Activated T-cell treated with anti-CD3 and anti-CD28 coated beads, Interleukin-2, amount 50 U/mL, for 24 hours (primary cell): ENCODE measurements at regions not wholly inside any gene's neighbourhood (a gene's known extent, or its start where the extent isn't known, plus 50 kb on each side); places are given as distances from the start of the nearest gene placed in this dataset.

Experiments used
- DNase-seq: peaks from one replicate; pipeline ENCODE4 v3.0.0-alpha.2; 2020
- H3K27ac Mint-ChIP-seq: 2 replicates; pipeline ENCODE4 v1.8.0; 2020; ENCODE audit warnings: mild to moderate bottlenecking, mixed read lengths
- H3K27me3 Mint-ChIP-seq: 2 replicates; pipeline ENCODE4 v1.8.0; 2020; ENCODE audit warnings: mixed read lengths
- H3K36me3 Mint-ChIP-seq: 2 replicates; pipeline ENCODE4 v1.8.0; 2020; ENCODE audit warnings: low read depth, mixed read lengths
- H3K4me1 Mint-ChIP-seq: 2 replicates; pipeline ENCODE4 v1.8.0; 2020; ENCODE audit warnings: low read depth, mixed read lengths
- H3K4me3 Mint-ChIP-seq: 2 replicates; pipeline ENCODE4 v1.8.0; 2020; ENCODE audit warnings: mild to moderate bottlenecking, moderate library complexity, mixed read lengths
- H3K9me3 Mint-ChIP-seq: 2 replicates; pipeline ENCODE4 v1.8.0; 2020; ENCODE audit warnings: mixed read lengths

DNA sequence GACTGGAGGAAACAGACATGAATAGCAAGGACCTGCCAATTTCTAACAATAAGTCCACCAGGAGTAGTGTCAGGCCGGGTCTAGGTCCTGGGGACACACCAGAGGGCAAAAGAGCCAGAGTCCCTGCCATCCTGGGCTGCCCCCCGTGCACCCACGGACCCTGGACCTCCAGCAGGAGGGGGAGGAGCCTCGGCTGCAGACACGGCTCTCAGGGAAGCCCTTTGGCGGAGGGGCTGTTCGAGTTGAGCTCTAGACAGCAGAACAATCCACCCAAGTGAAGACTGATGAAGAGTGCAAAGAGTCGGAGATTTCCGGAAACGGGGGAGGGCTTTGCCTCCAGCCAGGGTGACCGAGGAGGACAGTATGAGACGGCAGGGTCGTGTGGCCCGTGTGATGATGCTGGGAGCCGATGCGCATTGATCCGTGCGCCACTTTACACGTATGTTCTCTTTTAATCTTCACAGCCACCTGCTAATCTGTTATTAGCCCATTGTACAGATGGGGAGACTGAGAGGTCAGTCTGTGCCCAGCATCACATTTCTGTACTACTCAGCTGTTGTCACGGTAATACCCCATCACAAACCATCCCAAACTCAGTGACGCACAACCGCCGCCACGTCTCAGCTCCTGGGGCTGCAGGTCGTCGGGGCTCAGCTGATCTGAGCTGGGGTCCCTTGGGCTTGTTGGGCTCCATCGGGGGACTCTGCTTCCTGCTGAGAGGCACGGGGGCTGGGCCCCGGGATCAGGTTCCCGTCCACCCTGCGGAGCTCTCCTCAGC is 502.0 kb downstream of the PREX1 start:
- no peaks in the 10 kb centered on the region for H3K36me3 Mint-ChIP-seq
- H3K27ac Mint-ChIP-seq = no peak overlapping the region
- H3K4me3 Mint-ChIP-seq = no peak overlapping the region
- H3K4me1 Mint-ChIP-seq = no peaks in the 10 kb centered on the region
- no peak for DNase-seq
- H3K27me3 Mint-ChIP-seq = peaks cover 21% of the 10 kb centered on the region
- no peaks in the 10 kb centered on the region for H3K9me3 Mint-ChIP-seq

DNA sequence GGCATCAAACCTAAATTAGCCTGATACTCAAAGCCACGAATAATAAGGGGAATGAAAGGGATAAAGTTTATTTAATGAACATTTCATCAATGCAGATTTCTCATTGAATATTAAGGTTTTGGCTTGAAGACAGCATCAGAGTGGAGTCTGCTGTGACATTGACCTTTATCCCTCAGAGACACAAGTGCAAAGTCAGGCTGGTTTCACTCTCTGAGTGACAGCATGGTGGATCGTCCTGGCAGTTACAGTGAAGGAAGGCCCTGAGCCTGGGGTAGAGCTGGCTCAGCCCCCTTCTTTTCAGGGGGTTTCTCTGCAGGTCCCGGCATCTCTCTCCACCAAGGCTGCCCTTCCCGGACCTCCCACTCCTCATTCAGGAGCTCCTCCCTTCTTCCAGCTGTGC is 503.1 kb downstream of the PREX1 start:
- no peaks in the 10 kb centered on the region for H3K9me3 Mint-ChIP-seq
- H3K36me3 Mint-ChIP-seq = no peaks in the 10 kb centered on the region
- H3K4me3 Mint-ChIP-seq = no peak overlapping the region
- H3K27ac Mint-ChIP-seq = no peak overlapping the region
- no peak for DNase-seq
- H3K4me1 Mint-ChIP-seq = no peaks in the 10 kb centered on the region
- H3K27me3 Mint-ChIP-seq = peaks cover 22% of the 10 kb centered on the region

- no peaks in the 10 kb centered on the region for H3K9me3 Mint-ChIP-seq
- no peaks in the 10 kb centered on the region for H3K4me1 Mint-ChIP-seq
- no peaks in the 10 kb centered on the region for H3K36me3 Mint-ChIP-seq
- H3K27ac Mint-ChIP-seq = no peak overlapping the region
- no peak overlapping the region for H3K4me3 Mint-ChIP-seq
- DNase-seq = no peak
- peaks cover 26% of the 10 kb centered on the region for H3K27me3 Mint-ChIP-seq
These were observed 506.5 kb downstream of the PREX1 start for GRCh38 chr20:48321271-48321670.

GRCh38 chr20:48319943-48320584 is 507.7 kb downstream of the PREX1 start:
- Mint-ChIP-seq H3K36me3 (no peaks in the 10 kb centered on the region), H3K27ac (no peak overlapping the region), H3K4me3 (no peak overlapping the region), H3K9me3 (no peaks in the 10 kb centered on the region), H3K27me3 (peaks cover 18% of the 10 kb centered on the region), H3K4me1 (no peaks in the 10 kb centered on the region)
- DNase-seq = no peak

- H3K27me3 Mint-ChIP-seq = peaks cover 11% of the 10 kb centered on the region
These were observed 510.2 kb downstream of the PREX1 start for GRCh38 chr20:48317578-48317977.

GRCh38 chr20:48314925-48315592 is 512.7 kb downstream of the PREX1 start:
- DNase-seq = no peak
- Mint-ChIP-seq H3K36me3 (no peaks in the 10 kb centered on the region), H3K4me3 (no peak overlapping the region), H3K27ac (no peak overlapping the region), H3K4me1 (no peaks in the 10 kb centered on the region), H3K9me3 (no peaks in the 10 kb centered on the region), H3K27me3 (peaks cover 14% of the 10 kb centered on the region)

More at GRCh38 chr20:48317578-48317977, 510.2 kb downstream of the PREX1 start:
- H3K4me3 Mint-ChIP-seq = no peak overlapping the region
- DNase-seq = no peak
- H3K27ac Mint-ChIP-seq = no peak overlapping the region
- H3K36me3 Mint-ChIP-seq = no peaks in the 10 kb centered on the region
- no peaks in the 10 kb centered on the region for H3K9me3 Mint-ChIP-seq
- no peaks in the 10 kb centered on the region for H3K4me1 Mint-ChIP-seq

- no peak for DNase-seq
- peaks cover 14% of the 10 kb centered on the region for H3K27me3 Mint-ChIP-seq
- H3K27ac Mint-ChIP-seq = no peak overlapping the region
- H3K4me3 Mint-ChIP-seq = no peak overlapping the region
- no peaks in the 10 kb centered on the region for H3K36me3 Mint-ChIP-seq
- no peaks in the 10 kb centered on the region for H3K9me3 Mint-ChIP-seq
- no peaks in the 10 kb centered on the region for H3K4me1 Mint-ChIP-seq
These were observed 514.5 kb downstream of the PREX1 start for GRCh38 chr20:48313324-48313723.

DNA sequence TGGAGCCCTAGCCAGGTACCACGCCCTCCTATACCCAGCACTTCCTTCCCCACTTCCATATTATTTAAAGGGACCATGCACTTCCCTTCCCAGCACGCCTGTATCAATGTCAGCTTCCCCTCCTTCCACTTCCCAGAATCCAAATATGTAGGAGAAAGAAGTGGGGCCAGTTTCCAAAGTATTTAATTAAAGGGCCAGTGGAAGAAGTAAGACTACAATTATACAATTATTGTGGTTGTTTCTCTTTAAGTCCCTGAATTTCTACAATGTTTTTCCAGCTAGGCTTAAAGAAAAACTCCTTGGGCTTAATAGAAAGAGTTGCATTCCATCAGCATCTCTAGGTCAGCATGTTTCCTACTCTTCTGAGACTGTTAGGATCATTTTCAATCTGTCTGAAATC is 515.8 kb downstream of the PREX1 start:
- no peaks in the 10 kb centered on the region for H3K9me3 Mint-ChIP-seq
- H3K36me3 Mint-ChIP-seq = no peaks in the 10 kb centered on the region
- H3K27ac Mint-ChIP-seq = no peak overlapping the region
- no peaks in the 10 kb centered on the region for H3K4me1 Mint-ChIP-seq
- H3K27me3 Mint-ChIP-seq = peaks cover 11% of the 10 kb centered on the region
- no peak overlapping the region for H3K4me3 Mint-ChIP-seq
- no peak for DNase-seq

DNA sequence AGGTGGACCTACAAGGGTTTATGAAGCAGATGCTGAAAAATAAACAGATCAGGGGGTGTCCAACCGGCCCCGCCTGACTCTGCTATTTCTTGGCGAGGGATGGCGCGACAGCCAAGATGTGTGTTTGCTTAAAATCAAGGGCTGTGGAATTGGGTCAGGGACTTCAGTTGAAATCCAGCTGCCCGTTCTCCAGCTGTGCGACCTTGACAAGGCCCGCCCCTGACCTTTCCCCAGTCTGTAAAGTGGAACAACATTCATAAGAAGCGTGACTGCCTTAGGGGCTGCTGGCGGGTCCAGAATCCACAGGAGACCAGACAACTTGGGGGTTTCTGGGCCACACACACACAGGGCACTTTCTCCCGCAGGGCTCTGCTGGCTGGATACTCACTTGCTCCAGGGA is 517.5 kb downstream of the PREX1 start:
- DNase-seq = no peak
- Mint-ChIP-seq H3K9me3 (no peaks in the 10 kb centered on the region), H3K27me3 (peaks cover 11% of the 10 kb centered on the region), H3K4me1 (no peaks in the 10 kb centered on the region), H3K27ac (no peak overlapping the region), H3K4me3 (no peak overlapping the region), H3K36me3 (no peaks in the 10 kb centered on the region)

DNA sequence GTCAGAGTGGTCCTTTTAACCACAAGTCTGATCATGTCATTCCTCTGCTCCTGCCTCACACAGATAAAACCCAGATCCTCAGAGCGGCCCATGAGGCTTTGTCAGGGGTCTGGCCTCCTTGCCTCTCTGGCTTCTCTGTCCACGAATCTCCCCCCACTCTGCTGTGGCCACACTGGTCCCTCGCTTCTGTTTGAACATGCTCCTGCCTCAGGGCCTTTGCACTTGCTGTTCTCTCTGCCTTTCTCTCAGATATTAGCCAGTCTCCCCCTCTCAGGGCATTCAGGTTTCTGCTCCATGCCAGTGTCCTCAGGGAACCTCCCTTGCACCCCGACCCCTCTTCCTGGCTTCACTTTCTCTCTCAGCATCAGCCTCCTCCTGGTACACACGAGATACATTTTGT is 518.5 kb downstream of the PREX1 start:
- Mint-ChIP-seq H3K27me3 (peaks cover 16% of the 10 kb centered on the region), H3K4me3 (no peak overlapping the region), H3K9me3 (no peaks in the 10 kb centered on the region), H3K27ac (no peak overlapping the region), H3K36me3 (no peaks in the 10 kb centered on the region), H3K4me1 (no peaks in the 10 kb centered on the region)
- no peak for DNase-seq

DNA sequence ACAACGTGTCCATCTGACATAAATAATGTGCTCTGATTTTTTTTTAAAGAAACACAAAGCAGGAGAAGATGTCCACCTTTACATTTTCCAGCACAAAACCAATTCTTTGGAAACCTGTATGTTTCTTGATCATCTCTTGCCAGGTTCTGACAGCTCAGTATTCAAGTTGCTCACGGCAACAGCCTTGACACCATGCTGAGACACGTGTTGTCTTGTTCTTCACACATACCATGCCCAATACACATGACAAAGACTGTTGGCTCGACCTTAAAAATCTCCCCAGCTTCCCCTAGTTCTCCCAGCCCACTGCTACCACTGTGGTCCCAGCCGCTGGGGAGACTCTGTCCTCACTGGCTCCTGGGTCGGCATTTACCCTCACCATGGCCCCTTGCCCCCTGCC is 518.9 kb downstream of the PREX1 start:
- Mint-ChIP-seq H3K4me1 (no peaks in the 10 kb centered on the region), H3K27me3 (peaks cover 16% of the 10 kb centered on the region), H3K9me3 (no peaks in the 10 kb centered on the region), H3K4me3 (no peak overlapping the region), H3K27ac (no peak overlapping the region), H3K36me3 (no peaks in the 10 kb centered on the region)
- no peak for DNase-seq

- H3K27ac Mint-ChIP-seq = no peak overlapping the region
- H3K9me3 Mint-ChIP-seq = no peaks in the 10 kb centered on the region
- H3K4me3 Mint-ChIP-seq = no peak overlapping the region
- no peak for DNase-seq
- no peaks in the 10 kb centered on the region for H3K4me1 Mint-ChIP-seq
- peaks cover 16% of the 10 kb centered on the region for H3K27me3 Mint-ChIP-seq
- no peaks in the 10 kb centered on the region for H3K36me3 Mint-ChIP-seq
These were observed 519.5 kb downstream of the PREX1 start for GRCh38 chr20:48308232-48308781.

GRCh38 chr20:48307277-48307676 is 520.5 kb downstream of the PREX1 start:
- no peak for DNase-seq
- Mint-ChIP-seq H3K36me3 (no peaks in the 10 kb centered on the region), H3K27ac (no peak overlapping the region), H3K9me3 (no peaks in the 10 kb centered on the region), H3K27me3 (peaks cover 21% of the 10 kb centered on the region), H3K4me1 (no peaks in the 10 kb centered on the region), H3K4me3 (no peak overlapping the region)

GRCh38 chr20:48302844-48303542 is 517.7 kb upstream of the SULF2 start:
- no peak overlapping the region for H3K4me3 Mint-ChIP-seq
- H3K27ac Mint-ChIP-seq = no peak overlapping the region
- no peaks in the 10 kb centered on the region for H3K9me3 Mint-ChIP-seq
- H3K27me3 Mint-ChIP-seq = peaks cover 40% of the 10 kb centered on the region
- H3K4me1 Mint-ChIP-seq = no peaks in the 10 kb centered on the region
- no peaks in the 10 kb centered on the region for H3K36me3 Mint-ChIP-seq
- DNase-seq = no peak
